SK-MEL-5 (cell line): ENCODE measurements at regions not wholly inside any gene's neighbourhood (a gene's known extent, or its start where the extent isn't known, plus 50 kb on each side); places are given as distances from the start of the nearest gene placed in this dataset.

Experiments used
- DNase-seq: peaks from one replicate; pipeline ENCODE4 v3.0.0-alpha.2; 2016; ENCODE audit warnings: low read depth, low spot score
- in situ Hi-C: cut with HindIII; loops from 2 replicates; pipeline ENCODE4 v1.10.0; 2016; ENCODE audit warnings: low sequenced_read_pairs, high pct_unique_total_duplicates, low pct_unique_long_range_greater_than_20kb

- peak; percentile 41 for DNase-seq
- in situ Hi-C loops, result no loop called here
These were observed 169.1 kb downstream of the CSNK1G3 start for GRCh38 chr5:123681061-123681460.

- in situ Hi-C loops, result no loop called here
- DNase-seq, result no peak
These were observed 161.1 kb downstream of the CSNK1G3 start for GRCh38 chr5:123673107-123673506.

- no peak for DNase-seq
- in situ Hi-C loops, result no loop called here
These were observed 159.9 kb downstream of the CSNK1G3 start for GRCh38 chr5:123671711-123672456.

- in situ Hi-C loops, result no loop called here
These were observed 159.1 kb downstream of the CSNK1G3 start for GRCh38 chr5:123671042-123671441.

More at GRCh38 chr5:123671042-123671441, 159.1 kb downstream of the CSNK1G3 start:
- DNase-seq, result peak; percentile 69
